GM12891 (cell line): ENCODE measurements at regions not wholly inside any gene's neighbourhood (a gene's known extent, or its start where the extent isn't known, plus 50 kb on each side); places are given as distances from the start of the nearest gene placed in this dataset.

ENCODE experiments used
- DNase-seq: peaks from one replicate; pipeline ENCODE4 v3.0.0; 2011; ENCODE audit warnings: low spot score; ENCODE audit not compliant: insufficient read length
- FAIRE-seq: peaks from 2 replicates; lab custom pipeline; 2011; peaks lifted over from hg19 to GRCh38; lab: Jason Lieb, UNC
- PAX5 ChIP-seq: IDR thresholded peaks from 2 replicates; pipeline ENCODE4 v1.6.1; 2011; ENCODE audit warnings: low read length, moderate library complexity, mild to moderate bottlenecking; ENCODE audit not compliant: insufficient read depth, severe bottlenecking
- POLR2A ChIP-seq: IDR thresholded peaks from 2 replicates; pipeline ENCODE4 v1.6.1; 2011; ENCODE audit warnings: low read depth, low read length, control low read depth
- POLR2AphosphoS5 ChIP-seq: IDR thresholded peaks from 2 replicates; pipeline ENCODE4 v1.6.1; 2011; ENCODE audit warnings: low read depth, low read length, control low read depth
- POU2F2 ChIP-seq: IDR thresholded peaks from 2 replicates; pipeline ENCODE4 v1.6.1; 2011; ENCODE audit warnings: low read depth, mild to moderate bottlenecking, control low read depth, low read length, moderate library complexity
- SPI1 ChIP-seq: IDR thresholded peaks from 2 replicates; pipeline ENCODE4 v1.6.1; 2011; ENCODE audit warnings: low read depth, low read length, control low read depth
- TAF1 ChIP-seq: IDR thresholded peaks from 2 replicates; pipeline ENCODE4 v1.6.1; 2011; ENCODE audit warnings: low read depth, low read length, control low read depth

- TF ChIP-seq SPI1: no peak
- TF ChIP-seq TAF1: no peak
- DNase-seq: no peak
- FAIRE-seq: no peak
These were observed 260.2 kb downstream of the SDHAF3 start for GRCh38 chr7:97377713-97378112.

DNA sequence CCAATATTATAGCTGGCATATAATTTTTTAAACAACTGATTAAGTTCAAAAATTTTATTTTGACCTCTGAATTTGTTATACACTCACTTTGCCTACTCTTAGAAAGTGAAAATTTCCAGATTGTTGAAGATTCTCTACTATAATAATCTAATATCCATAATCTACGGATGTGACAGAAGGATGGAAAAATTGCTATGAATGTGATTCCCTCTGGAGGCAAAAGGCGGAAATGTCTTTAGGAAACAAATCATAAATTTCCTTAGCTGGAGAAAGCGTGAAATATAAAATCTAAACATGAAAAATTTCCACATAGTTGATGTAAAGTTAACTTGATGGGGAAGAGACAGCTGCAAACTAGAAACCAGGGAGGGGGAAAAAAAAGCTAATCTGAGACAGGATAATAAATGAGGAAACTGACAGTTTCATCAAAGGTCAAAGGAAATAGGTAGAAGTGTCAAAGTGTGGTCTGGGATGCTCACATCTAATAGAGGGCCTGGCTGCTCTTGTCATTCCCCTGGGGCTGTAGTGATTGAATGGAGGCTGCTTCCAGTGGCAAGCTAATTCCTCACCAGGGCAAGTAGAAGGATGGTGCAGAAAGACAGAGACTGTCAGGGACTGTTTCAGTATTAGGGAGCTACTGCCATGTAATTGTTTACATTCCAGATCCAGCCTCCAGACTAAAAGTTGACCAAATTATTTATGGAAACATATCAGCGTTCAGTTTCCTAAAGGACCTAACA, 264.5 kb downstream of the SDHAF3 start:
- FAIRE-seq (no peak), DNase-seq (no peak)
- TF ChIP-seq POLR2A (no peak), POU2F2 (no peak), SPI1 (no peak), PAX5 (no peak), POLR2AphosphoS5 (no peak), TAF1 (no peak)

GRCh38 chr7:97390052-97390451, 272.6 kb downstream of the SDHAF3 start:
- TF ChIP-seq POU2F2: no peak
- no peak for TF ChIP-seq POLR2A
- no peak for TF ChIP-seq PAX5
- no peak for TF ChIP-seq POLR2AphosphoS5
- no peak for TF ChIP-seq TAF1
- no peak for TF ChIP-seq SPI1
- FAIRE-seq (no peak), DNase-seq (no peak)

- DNase-seq (no peak), FAIRE-seq (no peak)
- TF ChIP-seq TAF1: no peak
- TF ChIP-seq POU2F2: no peak
- TF ChIP-seq PAX5: no peak
- TF ChIP-seq POLR2AphosphoS5: no peak
- TF ChIP-seq SPI1: no peak
- no peak for TF ChIP-seq POLR2A
These were observed 273.6 kb downstream of the SDHAF3 start for GRCh38 chr7:97390915-97391593.

- TF ChIP-seq PAX5 (no peak), POLR2AphosphoS5 (no peak), POLR2A (no peak), POU2F2 (no peak), TAF1 (no peak)
- FAIRE-seq (no peak), DNase-seq (no peak)
These were observed 283.9 kb downstream of the SDHAF3 start for GRCh38 chr7:97401398-97401797.

- TF ChIP-seq PAX5 (no peak), POLR2A (no peak), TAF1 (no peak), SPI1 (no peak), POLR2AphosphoS5 (no peak), POU2F2 (no peak)
- FAIRE-seq: no peak
- no peak for DNase-seq
These were observed 288.3 kb downstream of the SDHAF3 start for GRCh38 chr7:97405835-97406234.

DNA sequence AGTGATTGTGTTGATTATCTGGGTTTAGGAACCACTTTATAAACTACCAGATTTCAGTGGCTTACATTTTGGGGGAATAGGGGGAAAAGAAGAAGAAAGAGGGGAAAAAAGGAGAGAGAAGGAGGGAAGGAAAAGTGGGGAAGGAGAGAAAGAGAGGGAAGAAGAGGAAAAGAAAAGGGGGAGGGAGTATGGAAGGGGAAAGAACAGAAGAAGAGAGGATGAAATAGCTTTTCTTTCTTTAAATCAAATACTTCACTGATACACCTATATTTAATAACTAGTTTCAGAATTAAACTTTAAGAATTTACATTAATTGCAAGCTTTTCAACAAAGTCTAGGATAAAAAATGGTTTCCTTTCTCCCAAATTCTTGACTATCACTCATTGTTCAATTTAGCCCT, 289.6 kb downstream of the SDHAF3 start:
- no peak for DNase-seq
- no peak for FAIRE-seq
- no peak for TF ChIP-seq PAX5
- TF ChIP-seq TAF1: no peak
- TF ChIP-seq POLR2AphosphoS5: no peak
- no peak for TF ChIP-seq POU2F2
- TF ChIP-seq SPI1: no peak
- TF ChIP-seq POLR2A: no peak

GRCh38 chr7:97409346-97409745, 291.8 kb downstream of the SDHAF3 start:
- TF ChIP-seq SPI1: no peak
- no peak for TF ChIP-seq POLR2AphosphoS5
- TF ChIP-seq TAF1: no peak
- no peak for TF ChIP-seq PAX5
- TF ChIP-seq POU2F2: no peak
- TF ChIP-seq POLR2A: no peak
- FAIRE-seq: no peak
- DNase-seq: no peak

GRCh38 chr7:97418312-97418711, 300.8 kb downstream of the SDHAF3 start:
- TF ChIP-seq SPI1 (no peak), TAF1 (no peak), POLR2AphosphoS5 (no peak), PAX5 (no peak), POLR2A (no peak), POU2F2 (no peak)
- no peak for FAIRE-seq
- DNase-seq: no peak
